ENCODE measurements at regions not wholly inside any gene's neighbourhood (a gene's known extent, or its start where the extent isn't known, plus 50 kb on each side); places are given as distances from the start of the nearest gene placed in this dataset.

- Mint-ChIP-seq H3K4me1 (ENCODE audit: low read depth) (no peaks in the 10 kb centered on the region), H3K36me3 (ENCODE audit: low read depth) (peaks cover 3% of the 10 kb centered on the region), H3K4me3 (no peak overlapping the region), H3K9me3 (peaks cover 47% of the 10 kb centered on the region), H3K27me3 (ENCODE audit: insufficient read depth) (peaks cover 5% of the 10 kb centered on the region), H3K27ac (no peak overlapping the region)
- DNase-seq: no peak
- TF ChIP-seq, protein P1, sequence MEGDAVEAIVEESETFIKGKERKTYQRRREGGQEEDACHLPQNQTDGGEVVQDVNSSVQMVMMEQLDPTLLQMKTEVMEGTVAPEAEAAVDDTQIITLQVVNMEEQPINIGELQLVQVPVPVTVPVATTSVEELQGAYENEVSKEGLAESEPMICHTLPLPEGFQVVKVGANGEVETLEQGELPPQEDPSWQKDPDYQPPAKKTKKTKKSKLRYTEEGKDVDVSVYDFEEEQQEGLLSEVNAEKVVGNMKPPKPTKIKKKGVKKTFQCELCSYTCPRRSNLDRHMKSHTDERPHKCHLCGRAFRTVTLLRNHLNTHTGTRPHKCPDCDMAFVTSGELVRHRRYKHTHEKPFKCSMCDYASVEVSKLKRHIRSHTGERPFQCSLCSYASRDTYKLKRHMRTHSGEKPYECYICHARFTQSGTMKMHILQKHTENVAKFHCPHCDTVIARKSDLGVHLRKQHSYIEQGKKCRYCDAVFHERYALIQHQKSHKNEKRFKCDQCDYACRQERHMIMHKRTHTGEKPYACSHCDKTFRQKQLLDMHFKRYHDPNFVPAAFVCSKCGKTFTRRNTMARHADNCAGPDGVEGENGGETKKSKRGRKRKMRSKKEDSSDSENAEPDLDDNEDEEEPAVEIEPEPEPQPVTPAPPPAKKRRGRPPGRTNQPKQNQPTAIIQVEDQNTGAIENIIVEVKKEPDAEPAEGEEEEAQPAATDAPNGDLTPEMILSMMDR (IDR thresholded peaks at IDR 0.05): no peak
Measured at GRCh38 chr5:174186096-174186695, 140.7 kb downstream of the NSG2 start.

- Mint-ChIP-seq H3K36me3 (ENCODE audit: low read depth) (no peaks in the 10 kb centered on the region; the same call in 1 of the 2 replicates), H3K27me3 (ENCODE audit: insufficient read depth) (peaks cover 5% of the 10 kb centered on the region), H3K4me3 (no peak overlapping the region), H3K9me3 (peaks cover 44% of the 10 kb centered on the region), H3K4me1 (ENCODE audit: low read depth) (no peaks in the 10 kb centered on the region), H3K27ac (no peak overlapping the region)
- TF ChIP-seq, protein P1 (IDR thresholded peaks at IDR 0.05): no peak
- no peak for DNase-seq
Measured at GRCh38 chr5:174187001-174187400, 141.5 kb downstream of the NSG2 start.

DNA sequence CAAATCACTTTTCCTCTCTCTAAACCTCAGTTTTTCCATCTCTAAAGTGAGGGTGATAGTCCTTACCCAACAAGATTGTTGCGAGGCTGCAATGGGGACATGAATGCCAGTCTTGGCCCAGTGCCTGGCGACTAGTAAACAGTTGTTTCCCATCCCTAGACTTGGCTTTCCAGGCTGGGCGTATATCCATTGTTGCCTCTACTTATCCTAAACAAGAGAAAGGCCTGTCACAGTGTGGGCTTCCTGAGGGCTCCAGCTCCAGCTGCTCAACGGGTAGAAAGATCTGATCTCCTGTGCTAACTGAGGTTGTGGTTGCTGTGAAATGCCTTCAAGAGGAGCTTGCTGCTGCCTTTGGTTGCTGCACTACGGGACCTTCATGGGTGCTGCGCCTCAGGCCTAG, 142.0 kb downstream of the NSG2 start:
- Mint-ChIP-seq H3K27me3 (ENCODE audit: insufficient read depth) (peaks cover 5% of the 10 kb centered on the region), H3K4me3 (no peak overlapping the region), H3K4me1 (ENCODE audit: low read depth) (no peaks in the 10 kb centered on the region), H3K36me3 (ENCODE audit: low read depth) (no peaks in the 10 kb centered on the region; the same call in 1 of the 2 replicates), H3K27ac (no peak overlapping the region), H3K9me3 (peaks cover 44% of the 10 kb centered on the region)
- DNase-seq: no peak
- TF ChIP-seq, protein P1 (IDR thresholded peaks at IDR 0.05): no peak

- no peaks in the 10 kb centered on the region; the same call in 1 of the 2 replicates for H3K36me3 Mint-ChIP-seq (ENCODE audit: low read depth)
- peaks cover 42% of the 10 kb centered on the region for H3K9me3 Mint-ChIP-seq
- no peak overlapping the region for H3K27ac Mint-ChIP-seq
- peaks cover 5% of the 10 kb centered on the region for H3K27me3 Mint-ChIP-seq (ENCODE audit: insufficient read depth)
- H3K4me1 Mint-ChIP-seq (ENCODE audit: low read depth): no peaks in the 10 kb centered on the region
- H3K4me3 Mint-ChIP-seq: no peak overlapping the region
- DNase-seq: no peak
- TF ChIP-seq, protein P1 (IDR thresholded peaks at IDR 0.05): no peak
Measured at GRCh38 chr5:174188295-174188694, 142.8 kb downstream of the NSG2 start.

DNA sequence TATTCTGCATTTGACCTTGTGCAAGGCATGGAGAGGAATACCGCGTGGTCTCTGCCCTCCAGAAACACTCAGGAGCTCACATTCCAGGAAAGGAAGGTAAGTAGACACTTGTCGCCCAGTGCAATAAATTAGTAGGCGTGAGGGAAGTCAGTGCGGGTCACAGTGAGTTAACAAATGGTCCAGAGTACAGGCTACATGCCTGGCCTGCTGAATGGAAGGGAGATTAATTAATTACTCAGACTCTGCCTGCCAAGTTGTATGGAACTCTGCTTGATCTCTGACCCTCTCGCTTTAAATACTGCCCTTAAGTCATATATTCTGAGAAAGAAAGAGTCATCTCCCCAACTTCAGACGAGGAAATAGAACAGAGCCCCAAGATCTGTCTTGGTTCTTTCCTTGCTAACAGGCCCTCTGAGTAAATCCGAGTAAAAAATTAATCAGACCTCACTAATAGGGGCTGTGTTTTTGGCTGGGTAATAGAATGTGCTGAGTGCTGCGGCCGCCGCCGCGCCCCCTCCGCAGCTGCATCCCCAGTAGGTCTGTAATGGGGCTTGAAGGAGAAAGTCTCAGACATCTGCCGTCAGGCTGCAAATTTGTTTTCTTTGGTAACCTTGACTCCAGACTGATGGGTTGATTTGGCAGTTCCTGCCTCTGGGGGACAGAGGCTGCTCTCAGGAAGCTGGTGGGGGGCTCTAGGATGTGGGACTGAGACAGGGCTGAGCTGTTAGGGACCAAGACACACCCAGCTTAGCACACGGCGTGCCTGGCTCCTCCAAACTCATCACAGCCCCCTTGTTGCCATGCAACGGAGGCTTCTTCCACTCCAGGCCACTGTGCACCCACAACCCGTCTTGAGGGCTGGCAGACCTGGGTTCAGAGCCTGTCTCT, 144.4 kb downstream of the NSG2 start:
- TF ChIP-seq, protein P1 (IDR thresholded peaks at IDR 0.05): no peak
- Mint-ChIP-seq H3K9me3 (peaks cover 46% of the 10 kb centered on the region), H3K27me3 (ENCODE audit: insufficient read depth) (peaks cover 5% of the 10 kb centered on the region), H3K4me3 (no peak overlapping the region), H3K36me3 (ENCODE audit: low read depth) (no peaks in the 10 kb centered on the region; the same call in 1 of the 2 replicates), H3K4me1 (ENCODE audit: low read depth) (no peaks in the 10 kb centered on the region), H3K27ac (no peak overlapping the region)
- no peak for DNase-seq
